Pancreas (tissue), 10 donors: ENCODE measurements at regions not wholly inside any gene's neighbourhood (a gene's known extent, or its start where the extent isn't known, plus 50 kb on each side); places are given as distances from the start of the nearest gene placed in this dataset.

Experiments
- ATAC-seq, 4 donors: fragments of 200-7000 bp; cut with Tn5 transposase; one replicate each; pipeline versions ENCODE4 v1.8.0 to v1.9.1; 2020; ENCODE audit warnings: mild to moderate bottlenecking in 4 of 4, moderate library complexity in 4 of 4
- DNase-seq, 6 donors: peaks; one replicate each; pipeline ENCODE4 v3.0.0-alpha.2; 2020
- FAIRE-seq: peaks from 2 replicates; lab custom pipeline; 2012; peaks lifted over from hg19 to GRCh38; lab: Jason Lieb, UNC
- H3K27ac ChIP-seq, 4 donors: fragments of 200-600 bp; sonication (generic); 1 replicate in 3 of 4; 2 replicates in 1 of 4; pipeline versions ENCODE4 v1.5.0 to v1.8.0; 2020
- H3K27me3 ChIP-seq, 4 donors: fragments of 200-600 bp; one replicate each; pipeline ENCODE4 v1.8.0; 2021
- H3K36me3 ChIP-seq, 3 donors: fragments of 200-600 bp; sonication (generic) in 1 of 3; one replicate each; pipeline versions ENCODE4 v1.5.0 to v1.8.0; 2020 to 2021
- H3K4me1 ChIP-seq, 3 donors: fragments of 200-600 bp; one replicate each; pipeline ENCODE4 v1.8.0; 2021
- H3K4me3 ChIP-seq, 4 donors: fragments of 200-600 bp; sonication (generic) in 2 of 4; one replicate each; pipeline versions ENCODE4 v1.5.0 to v1.8.0; 2020 to 2021
- H3K9me3 ChIP-seq, 4 donors: fragments of 200-600 bp; one replicate each; pipeline ENCODE4 v1.8.0; 2021
- CTCF ChIP-seq, 4 donors: fragments of 200-600 bp; sonication (generic) in 3 of 4; IDR thresholded peaks; one replicate each; pipeline versions ENCODE4 v1.5.0 to v1.8.0; 2021; ENCODE audit warnings: antibody characterized with exemption in 4 of 4
- WGBS, 2 donors: extraction: QIAGEN DNeasy Blood & Tissue Kit; methylation state at CpG; one replicate each; pipeline ENCODE4 v1.1.7; 2013; 5-methylcytosine and 5-hydroxymethylcytosine counted together
- intact Hi-C, 3 donors: fragments of 100-400 bp; cut with DNase I; formaldehyde crosslinking; loops; one replicate each; pipeline versions ENCODE4 v1.11.1 to v1.14.2; 2022
- donor health status: healthy with polysubstance abuse.
- donor health status: DM: no; HTN: no; CAD: no; lungs with moderate emphysema.
- donor health status: DM: no; HTN: no; CAD: no.
- donor health status: control.
- donor health status: control.
- donor health status: Bipolar disorder and iron deficiency.
- donor health status: DM: yes; HTN: yes; CAD: no.
- donor health status: DM: no; HTN: no; CAD: no.
- donor health status: DM: no; HTN: no; CAD: no.
- donor health status: DM: yes; HTN: yes; CAD: no.

- Histone ChIP-seq H3K4me3 (no peak overlapping the region), H3K9me3 (no peaks in the 10 kb centered on the region), H3K36me3 (no peaks in the 10 kb centered on the region), H3K27ac (no peak overlapping the region), H3K27me3 (peaks cover 0 to 7% (median 0%) of the 10 kb centered on the region in 4 donors), H3K4me1 (no peaks in the 10 kb centered on the region)
- TF ChIP-seq CTCF (IDR thresholded peaks at IDR 0.05), result no peak
- intact Hi-C loops, result no loop called here
- ATAC-seq (no peak), FAIRE-seq (no peak), DNase-seq (no peak)
- 83% methylated on average over 2 of the region's 2 CpGs for WGBS, 2 donors
Measured at GRCh38 chr15:61415617-61416120, 186.6 kb upstream of the RORA start.

- intact Hi-C loops, result no loop called here
- no peak overlapping the region for H3K4me3 ChIP-seq
- no peaks in the 10 kb centered on the region for H3K9me3 ChIP-seq
- FAIRE-seq (no peak), ATAC-seq (no peak), DNase-seq (no peak)
- no peaks in the 10 kb centered on the region for H3K27me3 ChIP-seq
- TF ChIP-seq CTCF (IDR thresholded peaks at IDR 0.05), result no peak
- no peaks in the 10 kb centered on the region for H3K4me1 ChIP-seq
- no peaks in the 10 kb centered on the region for H3K36me3 ChIP-seq
- no peak overlapping the region for H3K27ac ChIP-seq
- 28 to 37% methylated on average over 3 of the region's 3 CpGs for WGBS, 2 donors
Measured at GRCh38 chr15:61411902-61412510, 182.9 kb upstream of the RORA start.

- H3K36me3 ChIP-seq, result no peaks in the 10 kb centered on the region
- ATAC-seq, result no peak
- no peak overlapping the region for H3K27ac ChIP-seq
- no peaks in the 10 kb centered on the region for H3K9me3 ChIP-seq
- no peaks in the 10 kb centered on the region for H3K4me1 ChIP-seq
- no peak for TF ChIP-seq CTCF (IDR thresholded peaks at IDR 0.05)
- no peak for DNase-seq
- intact Hi-C loops, result no loop called here
- no peak overlapping the region for H3K4me3 ChIP-seq
- WGBS, 2 donors, result 91 to 96% methylated on average over 2 of the region's 2 CpGs
- H3K27me3 ChIP-seq, result no peaks in the 10 kb centered on the region
- no peak for FAIRE-seq
Measured at GRCh38 chr15:61410662-61411061, 181.6 kb upstream of the RORA start.

- no peak overlapping the region for H3K4me3 ChIP-seq
- no peaks in the 10 kb centered on the region for H3K4me1 ChIP-seq
- FAIRE-seq (no peak), DNase-seq (no peak), ATAC-seq (no peak)
- intact Hi-C loops, result no loop called here
- no peak for TF ChIP-seq CTCF (IDR thresholded peaks at IDR 0.05)
- no peaks in the 10 kb centered on the region for H3K27me3 ChIP-seq
- no peak overlapping the region for H3K27ac ChIP-seq
- WGBS, 2 donors, result 72 to 86% methylated on average over 2 of the region's 2 CpGs
- H3K36me3 ChIP-seq, result no peaks in the 10 kb centered on the region
- no peaks in the 10 kb centered on the region for H3K9me3 ChIP-seq
Measured at GRCh38 chr15:61404567-61404966, 175.5 kb upstream of the RORA start.

GRCh38 chr15:61403884-61404283 is 174.8 kb upstream of the RORA start:
- FAIRE-seq (no peak), ATAC-seq (no peak)
- 66 to 75% methylated on average over 6 of the region's 6 CpGs for WGBS, 2 donors

More at GRCh38 chr15:61403884-61404283, 174.8 kb upstream of the RORA start:
- TF ChIP-seq CTCF (IDR thresholded peaks at IDR 0.05), result no peak
- Histone ChIP-seq H3K9me3 (no peaks in the 10 kb centered on the region), H3K4me1 (no peaks in the 10 kb centered on the region), H3K27me3 (no peaks in the 10 kb centered on the region), H3K36me3 (no peaks in the 10 kb centered on the region), H3K27ac (no peak overlapping the region), H3K4me3 (no peak overlapping the region)
- intact Hi-C loops, result no loop called here
- no peak for DNase-seq
